Neural crest cell (in vitro differentiated cells): ENCODE measurements at regions not wholly inside any gene's neighbourhood (a gene's known extent, or its start where the extent isn't known, plus 50 kb on each side); places are given as distances from the start of the nearest gene placed in this dataset.

ENCODE experiments used
- DNase-seq: peaks from one replicate; pipeline ENCODE4 v3.0.0; 2021; ENCODE audit warnings: low read depth, mixed read lengths, low spot score
- H3K27ac Mint-ChIP-seq: one replicate; pipeline ENCODE4 v1.8.0; 2021; ENCODE audit warnings: mild to moderate bottlenecking, mixed read lengths; ENCODE audit not compliant: unreplicated experiment
- H3K27me3 Mint-ChIP-seq: 2 replicates; pipeline ENCODE4 v1.8.0; 2021; ENCODE audit warnings: low read depth, mild to moderate bottlenecking, mixed read lengths
- H3K36me3 Mint-ChIP-seq: 2 replicates; pipeline ENCODE4 v1.8.0; 2021; ENCODE audit warnings: low read depth, mild to moderate bottlenecking, mixed read lengths
- H3K4me1 Mint-ChIP-seq: 2 replicates; pipeline ENCODE4 v1.8.0; 2021; ENCODE audit warnings: mixed read lengths
- H3K4me3 Mint-ChIP-seq: one replicate; pipeline ENCODE4 v1.8.0; 2021; ENCODE audit warnings: mild to moderate bottlenecking, mixed read lengths
- H3K9me3 Mint-ChIP-seq: 2 replicates; pipeline ENCODE4 v1.8.0; 2021; ENCODE audit warnings: mixed read lengths
- CTCF ChIP-seq: fragments of 200-600 bp; sonication (generic); conservative IDR thresholded peaks from 2 replicates; pipeline ENCODE4 v1.5.0; 2021; ENCODE audit warnings: antibody characterized with exemption, mild to moderate bottlenecking

- no peak for TF ChIP-seq CTCF
- Mint-ChIP-seq H3K4me1 (peaks cover 28% of the 10 kb centered on the region), H3K4me3 (no peak overlapping the region), H3K36me3 (no peaks in the 10 kb centered on the region), H3K27ac (no peak overlapping the region), H3K9me3 (no peaks in the 10 kb centered on the region), H3K27me3 (no peaks in the 10 kb centered on the region)
- no peak for DNase-seq
Observed at GRCh38 chr3:25041871-25042584, 386.0 kb upstream of the RARB start.

GRCh38 chr3:25043177-25043576 lies 384.9 kb upstream of the RARB start:
- H3K36me3 Mint-ChIP-seq: peaks cover 2% of the 10 kb centered on the region
- H3K4me1 Mint-ChIP-seq: peaks cover 22% of the 10 kb centered on the region
- H3K4me3 Mint-ChIP-seq: no peak overlapping the region
- H3K27me3 Mint-ChIP-seq: no peaks in the 10 kb centered on the region
- no peak for DNase-seq
- TF ChIP-seq CTCF: no peak
- no peak overlapping the region for H3K27ac Mint-ChIP-seq
- peaks cover 2% of the 10 kb centered on the region for H3K9me3 Mint-ChIP-seq

GRCh38 chr3:25043749-25044148 lies 384.3 kb upstream of the RARB start:
- no peak for DNase-seq
- Mint-ChIP-seq H3K4me3 (no peak overlapping the region), H3K27ac (no peak overlapping the region), H3K27me3 (no peaks in the 10 kb centered on the region), H3K9me3 (peaks cover 2% of the 10 kb centered on the region), H3K36me3 (peaks cover 2% of the 10 kb centered on the region), H3K4me1 (peaks cover 22% of the 10 kb centered on the region)
- no peak for TF ChIP-seq CTCF

GRCh38 chr3:25044762-25045710 lies 383.0 kb upstream of the RARB start:
- Mint-ChIP-seq H3K4me1 (peaks cover 22% of the 10 kb centered on the region), H3K4me3 (peak overlapping the region; percentile 40)

More at GRCh38 chr3:25044762-25045710, 383.0 kb upstream of the RARB start:
- Mint-ChIP-seq H3K27me3 (no peaks in the 10 kb centered on the region), H3K9me3 (peaks cover 4% of the 10 kb centered on the region), H3K27ac (peak overlapping the region; percentile 85), H3K36me3 (peaks cover 2% of the 10 kb centered on the region)
- no peak for TF ChIP-seq CTCF
- DNase-seq: peak; percentile 11
